Medulla oblongata (tissue), 1 donor: ENCODE measurements at regions not wholly inside any gene's neighbourhood (a gene's known extent, or its start where the extent isn't known, plus 50 kb on each side); places are given as distances from the start of the nearest gene placed in this dataset.

Experiments used
- DNase-seq: peaks from one replicate; pipeline ENCODE4 v3.0.0-alpha.2; 2015; ENCODE audit errors: extremely low spot score

DNA sequence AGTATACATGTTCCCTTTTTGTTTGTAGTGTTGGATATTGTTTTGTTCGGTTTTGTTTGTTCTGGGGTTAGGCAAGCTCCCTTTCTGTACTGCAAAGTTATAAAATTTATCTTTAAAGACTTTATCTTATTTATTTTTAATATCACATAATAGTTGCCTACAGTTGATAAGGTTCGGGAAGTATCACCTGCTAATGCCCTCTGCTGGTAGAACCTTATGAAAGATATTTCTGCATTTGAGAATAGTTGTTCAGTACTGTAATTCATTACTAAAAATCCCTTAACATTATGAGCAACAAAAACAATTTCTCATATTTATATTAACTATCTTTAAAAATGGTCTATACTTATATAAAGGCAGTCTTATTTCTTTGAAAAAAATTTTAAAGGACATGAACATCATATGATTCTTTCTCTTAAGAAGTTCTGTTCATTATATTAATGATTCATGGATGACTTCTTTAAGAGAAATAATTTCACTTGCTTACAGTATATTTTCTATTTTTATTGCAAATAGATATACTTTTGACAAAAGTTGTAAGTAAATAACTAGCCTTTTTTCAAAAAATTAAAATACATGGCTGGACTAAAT lies 1126.8 kb downstream of the SI start:
- DNase-seq = peak; percentile 4

DNA sequence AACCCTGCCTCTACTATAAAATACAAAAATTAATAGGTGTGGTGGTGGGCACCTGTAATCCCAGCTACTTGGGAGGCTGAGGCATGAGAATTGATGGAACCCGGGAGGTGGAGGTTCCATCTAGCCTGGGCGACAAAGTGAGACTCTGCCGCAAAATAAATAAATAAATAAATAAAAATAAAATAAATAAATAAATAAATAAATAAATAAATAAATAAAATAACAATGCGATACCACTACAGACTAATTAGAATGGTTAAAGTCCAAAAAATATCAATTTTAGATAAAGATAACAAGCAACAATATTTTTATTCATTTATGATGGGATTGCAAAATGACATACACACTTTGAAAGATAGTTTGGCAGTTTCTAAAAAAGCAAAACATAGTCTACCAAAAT lies 1131.5 kb downstream of the SI start:
- DNase-seq = no peak

DNA sequence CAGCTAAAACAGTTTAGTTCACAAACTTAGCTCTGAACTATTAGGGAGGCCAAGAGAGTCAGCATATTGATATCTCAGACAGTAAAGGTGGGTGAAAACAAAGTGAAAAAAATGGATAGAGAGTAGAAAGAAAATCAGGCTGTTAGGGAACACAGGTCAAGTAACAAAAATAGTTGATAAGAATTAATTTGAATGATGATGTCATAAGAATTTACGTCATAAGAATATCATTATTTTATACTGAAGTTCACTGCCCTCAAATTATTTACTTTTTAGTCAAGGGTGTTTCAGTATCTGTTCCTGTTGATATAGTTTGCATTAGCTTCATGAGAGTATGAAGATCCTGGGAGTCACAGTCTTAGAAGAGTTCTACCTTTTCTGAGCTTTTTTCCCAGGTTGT lies 1134.6 kb downstream of the SI start:
- no peak for DNase-seq

DNA sequence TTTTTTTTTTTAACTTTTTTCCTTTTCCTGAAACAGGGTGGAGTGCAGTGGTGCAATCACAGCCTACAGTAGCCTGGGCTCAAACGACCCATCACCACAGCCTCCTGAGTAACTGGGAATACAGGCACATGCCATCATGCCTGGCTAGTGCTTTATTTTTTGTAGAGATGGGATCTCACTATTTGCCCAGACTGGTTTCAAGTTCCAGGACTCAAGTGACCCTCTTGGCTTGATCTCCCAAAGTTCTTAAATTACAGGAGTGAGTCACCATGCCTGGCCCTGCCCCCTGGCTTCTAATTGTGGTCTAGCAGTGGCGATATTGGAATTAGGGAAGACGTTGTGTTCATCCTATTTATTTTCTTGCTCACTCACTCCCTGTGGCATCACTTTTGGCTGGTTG lies 1138.4 kb downstream of the SI start:
- DNase-seq = no peak

DNA sequence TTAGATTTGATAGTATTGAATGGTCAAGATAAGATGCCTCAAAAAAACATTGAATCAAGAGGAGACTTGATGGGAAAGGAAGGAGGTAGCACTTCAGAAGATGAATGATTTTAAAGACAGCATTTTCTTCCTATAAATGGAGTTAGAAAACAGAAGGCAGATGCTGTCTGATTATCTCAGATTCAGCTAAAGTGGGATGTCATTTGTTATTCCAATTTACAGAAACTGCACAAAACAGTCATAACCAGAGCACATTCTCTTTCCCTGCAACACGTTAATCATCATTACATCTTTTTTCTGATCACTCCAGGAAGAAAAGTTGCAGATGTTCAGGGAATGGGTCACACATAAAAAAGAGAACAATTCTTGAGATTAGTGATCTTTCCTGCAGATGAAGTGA lies 1141.8 kb downstream of the SI start:
- no peak for DNase-seq

DNA sequence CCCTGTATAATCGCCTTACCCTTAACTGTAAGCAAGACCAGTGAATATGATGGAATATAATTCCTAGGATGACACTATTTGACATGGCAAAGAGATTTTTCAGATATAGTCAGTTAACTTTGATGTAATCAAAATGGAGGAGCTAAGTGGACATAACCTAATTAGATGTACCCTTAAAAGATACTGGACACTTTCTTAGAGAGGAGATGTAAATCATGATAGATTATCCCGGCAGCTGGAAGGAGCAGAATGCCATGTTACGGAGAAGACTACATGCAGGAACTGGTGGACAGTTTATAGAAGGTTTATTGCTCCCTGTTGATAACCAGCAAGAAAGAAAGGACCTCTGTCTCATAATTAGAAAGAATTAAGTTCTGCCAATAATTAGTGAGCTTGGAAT lies 1142.9 kb downstream of the SI start:
- DNase-seq = no peak

DNA sequence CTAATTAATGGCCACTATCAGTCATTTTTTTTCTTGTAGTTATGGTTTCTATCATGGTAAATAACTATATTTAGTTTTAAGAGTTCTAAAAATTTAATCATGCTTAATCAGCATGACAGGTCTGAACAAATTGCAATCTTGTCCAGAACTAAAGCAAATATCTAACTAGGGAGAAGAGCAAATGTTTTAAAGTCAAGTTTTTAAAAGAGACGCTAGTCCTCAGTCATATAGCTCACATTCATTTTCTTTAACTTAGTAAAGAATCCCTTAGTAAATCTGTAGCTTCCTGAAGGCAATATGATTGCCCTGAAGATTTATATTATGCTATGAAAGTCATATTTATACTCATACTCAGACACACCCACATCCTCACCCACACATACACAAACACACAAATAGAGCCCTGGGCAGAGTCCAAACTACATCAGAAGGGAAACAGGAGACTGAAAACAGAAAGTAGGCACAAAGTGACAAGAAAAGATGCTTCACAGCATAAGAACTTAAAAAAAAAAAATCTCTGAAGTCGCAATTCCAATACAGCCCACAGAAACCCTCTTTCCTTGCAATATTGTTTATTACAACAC lies 1149.1 kb downstream of the SI start:
- DNase-seq = no peak

DNA sequence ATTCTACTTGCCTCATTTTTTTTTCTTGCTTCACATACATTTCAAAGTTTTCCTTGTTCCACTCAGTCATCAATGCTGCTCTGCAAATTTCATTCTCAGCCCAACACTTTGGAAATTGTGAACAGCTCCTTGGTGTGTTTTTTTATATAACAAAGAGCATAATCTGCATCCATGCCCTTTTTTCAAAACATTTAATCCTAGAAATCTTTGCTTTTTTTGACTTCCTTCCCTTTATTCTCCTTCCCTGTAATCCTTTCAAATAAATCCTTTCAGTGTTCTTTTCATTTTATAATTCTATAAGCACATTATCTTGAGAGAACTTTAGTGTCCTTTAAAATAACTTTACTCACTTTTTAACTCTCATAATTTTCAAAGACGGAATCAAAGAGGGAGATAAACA lies 1150.8 kb downstream of the SI start:
- no peak for DNase-seq

DNA sequence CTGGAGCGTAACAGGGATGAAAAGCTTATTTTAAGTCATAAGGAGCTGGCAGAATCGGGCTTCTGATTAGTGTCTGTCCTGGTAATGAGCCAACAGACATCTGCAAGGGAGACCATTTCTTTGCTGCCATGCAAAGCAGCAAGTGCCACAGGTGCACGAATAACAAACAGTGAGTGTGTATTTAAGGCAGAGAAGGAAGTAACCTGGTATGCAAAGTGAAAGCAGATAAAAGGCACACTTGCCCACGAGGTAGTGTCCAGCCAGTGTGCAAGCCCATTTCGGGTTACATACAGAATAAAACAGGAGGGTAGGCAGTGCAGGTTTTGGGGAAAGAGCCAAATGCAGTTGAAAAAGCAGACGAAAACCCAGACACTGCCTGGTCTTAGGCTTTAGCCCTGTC lies 1153.7 kb downstream of the SI start:
- no peak for DNase-seq

DNA sequence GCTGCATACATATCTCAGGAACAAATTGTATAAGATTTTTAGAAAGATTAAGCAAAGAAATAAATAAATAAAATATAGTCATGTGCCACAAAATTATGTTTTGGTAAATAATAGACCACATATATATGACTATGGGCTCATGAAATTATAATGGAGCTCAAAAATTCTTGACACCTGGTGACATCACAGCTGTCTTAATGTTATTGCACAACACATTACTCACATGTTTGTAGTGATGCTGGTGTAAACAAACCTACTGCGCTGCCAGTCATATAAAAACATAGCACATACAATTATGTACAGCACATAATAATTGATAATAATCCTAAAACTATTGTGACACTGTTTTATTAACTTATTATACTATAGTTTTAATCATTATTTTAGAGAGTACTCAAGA lies 1159.1 kb downstream of the SI start:
- DNase-seq = no peak

DNA sequence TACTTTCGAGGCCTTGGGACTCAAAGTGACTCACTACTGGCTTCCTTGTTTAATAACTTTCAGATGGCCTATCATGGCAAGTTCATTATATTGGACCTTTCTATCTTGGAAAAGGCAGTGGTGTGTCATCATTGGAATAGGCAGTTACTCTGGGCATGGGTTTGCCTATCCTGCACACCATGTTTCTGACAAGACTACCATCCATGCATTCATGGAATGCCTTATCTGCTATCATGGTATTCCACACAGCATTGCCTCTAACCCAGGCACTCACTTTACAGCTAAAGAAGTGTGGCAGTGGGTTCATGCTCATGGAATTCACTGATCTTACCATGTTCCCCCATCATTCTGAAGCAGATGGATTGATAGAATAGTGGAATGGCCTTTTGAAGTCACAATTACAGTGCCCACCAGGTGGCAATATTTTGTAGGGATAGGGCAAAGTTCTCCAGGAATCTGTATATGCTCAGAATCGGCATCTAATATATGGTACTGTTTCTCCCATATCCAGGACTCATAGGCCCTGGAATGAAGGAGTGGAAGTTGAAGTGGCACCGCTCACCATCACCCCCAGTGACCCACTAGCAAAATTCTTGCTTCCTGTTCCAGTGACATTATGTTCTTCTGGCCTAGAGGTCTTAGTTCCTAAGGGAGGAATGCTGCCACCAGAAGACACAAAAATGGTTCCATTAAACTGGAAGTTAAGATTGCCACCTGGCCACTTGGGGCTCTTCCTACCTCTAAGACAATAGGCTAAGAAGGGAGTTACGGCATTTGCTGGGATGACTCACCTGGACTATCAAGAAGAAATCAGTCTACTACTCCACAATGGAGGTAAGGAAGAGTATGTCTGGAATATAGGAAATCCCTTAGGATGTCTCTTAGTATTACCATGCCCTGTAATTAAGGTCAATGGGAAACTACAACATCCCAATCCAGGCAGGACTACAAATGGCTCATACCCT lies 1161.4 kb downstream of the SI start:
- no peak for DNase-seq

DNA sequence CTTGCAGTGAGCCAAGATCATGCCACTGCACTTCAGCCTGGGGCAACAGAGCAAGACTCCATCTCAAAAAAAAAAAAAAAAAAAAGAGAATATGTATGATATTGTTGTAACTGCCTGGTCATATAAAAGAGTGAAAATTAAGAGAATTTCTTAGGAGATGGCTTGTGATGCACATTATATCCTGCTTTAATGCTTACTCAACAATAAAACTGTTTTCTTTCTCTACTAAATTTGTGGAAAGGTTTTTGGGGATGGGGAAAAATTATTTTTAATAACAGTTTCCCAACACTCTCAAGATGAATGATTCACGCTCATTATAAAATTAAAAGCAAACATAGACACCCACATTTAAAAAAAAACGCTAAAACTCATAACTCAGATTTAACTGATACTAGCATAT lies 1163.0 kb downstream of the SI start:
- DNase-seq = no peak

DNA sequence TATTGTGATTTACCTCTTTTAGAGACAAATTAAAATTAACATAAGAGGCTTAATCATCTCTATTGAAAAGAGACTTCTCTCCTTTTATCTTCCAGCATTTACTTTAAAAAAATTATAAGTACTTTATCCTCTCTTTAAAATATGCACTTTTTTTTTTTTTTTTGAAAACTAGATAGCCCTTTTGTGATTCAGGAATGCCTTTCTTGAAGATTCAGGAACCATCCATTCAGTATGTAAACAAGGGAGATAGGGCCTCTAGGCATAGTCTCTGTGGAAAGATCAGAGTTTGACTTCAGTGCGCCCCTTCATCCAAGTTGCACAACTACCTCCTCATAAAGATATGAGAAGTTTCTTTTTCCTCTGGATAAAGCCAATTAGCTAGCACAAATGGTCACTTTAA lies 1163.7 kb downstream of the SI start:
- DNase-seq = no peak

DNA sequence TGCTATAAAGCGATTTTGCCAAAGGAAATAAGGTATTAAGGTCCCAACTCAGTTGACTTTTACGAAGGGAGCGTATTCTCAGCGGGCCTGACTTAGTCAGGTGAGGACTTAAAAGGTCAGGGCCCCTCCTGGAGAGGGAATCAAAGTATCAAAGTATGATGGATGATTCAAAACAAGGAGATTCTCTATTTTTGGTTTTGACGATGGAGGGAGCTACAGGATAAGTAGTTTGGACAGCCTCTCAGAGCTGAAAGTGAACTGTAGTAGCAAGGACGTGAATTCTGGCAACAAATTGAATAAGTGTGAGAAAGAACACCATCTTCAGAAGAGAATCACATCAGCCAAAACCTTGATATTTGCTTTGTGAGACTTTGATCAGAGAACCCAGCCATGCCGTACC lies 1186.5 kb downstream of the SI start:
- DNase-seq = no peak

DNA sequence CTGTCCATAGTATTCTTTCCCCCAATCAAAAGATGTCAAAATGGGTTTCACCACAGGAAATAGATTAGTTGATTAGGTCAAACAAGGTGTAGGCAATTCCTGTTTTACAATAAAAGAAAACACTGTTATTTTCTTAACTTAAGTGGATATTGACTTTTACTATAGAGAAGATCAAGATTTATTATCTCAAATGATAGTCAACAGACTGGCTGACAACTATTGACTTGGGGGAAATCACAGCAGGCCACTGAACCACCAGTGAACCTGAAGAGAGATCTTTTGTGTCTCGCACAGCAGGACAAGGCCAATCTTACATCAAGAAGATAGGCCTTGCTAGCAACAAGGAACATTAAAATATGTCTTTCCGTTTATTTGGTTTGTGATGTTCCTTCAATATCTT lies 1187.6 kb downstream of the SI start:
- DNase-seq = no peak

DNA sequence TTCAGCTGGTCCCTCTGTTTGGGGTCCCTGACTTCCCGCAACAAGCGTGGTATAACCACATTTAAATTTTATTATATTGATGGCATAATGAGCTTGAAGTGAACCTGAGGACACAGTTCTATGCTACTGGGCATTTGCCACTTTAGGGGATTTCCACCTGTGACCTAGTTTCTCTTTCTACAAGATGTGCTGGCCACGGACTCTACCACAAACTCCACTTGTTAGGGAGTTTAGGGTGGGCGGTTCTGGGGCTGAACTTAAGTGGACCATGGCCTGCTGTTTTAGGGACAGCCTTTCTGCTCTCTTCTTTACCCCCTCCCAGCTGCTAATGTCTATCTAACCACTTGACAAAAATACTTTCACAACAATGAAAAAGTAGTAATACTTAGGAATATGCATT lies 1199.1 kb downstream of the SI start:
- no peak for DNase-seq

DNA sequence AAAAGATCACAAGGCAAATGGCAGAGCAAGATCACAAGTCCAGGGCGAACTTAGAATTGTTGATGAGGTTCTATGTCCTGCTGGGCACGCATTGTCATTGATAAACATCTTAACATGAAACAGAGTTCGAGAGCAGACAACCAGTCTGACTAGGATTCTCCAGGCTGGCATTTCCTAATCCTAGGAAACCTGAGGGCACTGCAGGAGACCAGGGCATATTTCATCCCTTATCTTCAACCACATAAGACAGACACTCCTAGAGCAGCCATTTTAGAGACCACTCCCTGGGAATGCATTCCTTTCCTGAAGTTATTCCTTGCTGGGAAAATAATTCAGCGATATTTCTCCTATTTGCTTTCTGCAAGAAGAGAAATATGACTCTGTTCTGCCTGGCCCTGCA lies 1199.9 kb downstream of the SI start:
- no peak for DNase-seq

DNA sequence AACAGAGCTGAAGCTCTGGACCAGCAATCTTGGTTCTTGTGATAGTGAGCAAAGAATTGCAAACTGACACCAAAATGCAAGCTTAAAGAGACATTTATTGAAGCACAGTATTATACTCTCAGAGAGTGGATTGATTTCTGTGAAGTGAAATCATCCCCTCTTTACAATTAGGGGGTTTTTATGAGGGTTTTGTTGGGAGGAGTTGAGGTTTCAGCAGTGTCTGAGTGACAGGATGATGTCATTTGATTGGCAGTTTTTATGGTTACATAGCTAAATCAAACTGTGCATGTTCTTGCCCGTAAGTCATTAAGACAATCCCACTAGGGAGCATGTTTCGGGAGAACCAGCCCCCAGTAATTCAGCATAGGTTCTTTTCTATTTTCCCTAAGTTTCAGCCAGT lies 1200.5 kb downstream of the SI start:
- DNase-seq = no peak

DNA sequence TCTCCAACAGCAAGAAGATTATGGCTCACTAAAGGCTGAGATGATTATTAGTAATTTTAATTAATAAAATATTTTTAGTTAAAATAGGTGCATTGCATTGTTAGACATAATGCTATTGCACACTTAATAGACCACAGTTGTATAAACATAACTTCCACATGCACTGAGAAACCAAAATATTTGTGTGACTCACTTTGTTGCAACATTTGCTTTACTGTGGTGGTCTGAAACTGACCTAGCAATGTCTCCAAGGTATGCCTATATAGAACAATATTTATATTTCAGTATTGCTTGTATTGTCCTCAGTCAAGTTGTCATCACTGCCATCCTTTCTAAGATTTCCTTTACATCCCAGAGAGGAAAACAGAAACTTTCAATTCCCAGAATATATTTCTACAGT lies 1215.2 kb downstream of the SI start:
- DNase-seq = no peak

DNA sequence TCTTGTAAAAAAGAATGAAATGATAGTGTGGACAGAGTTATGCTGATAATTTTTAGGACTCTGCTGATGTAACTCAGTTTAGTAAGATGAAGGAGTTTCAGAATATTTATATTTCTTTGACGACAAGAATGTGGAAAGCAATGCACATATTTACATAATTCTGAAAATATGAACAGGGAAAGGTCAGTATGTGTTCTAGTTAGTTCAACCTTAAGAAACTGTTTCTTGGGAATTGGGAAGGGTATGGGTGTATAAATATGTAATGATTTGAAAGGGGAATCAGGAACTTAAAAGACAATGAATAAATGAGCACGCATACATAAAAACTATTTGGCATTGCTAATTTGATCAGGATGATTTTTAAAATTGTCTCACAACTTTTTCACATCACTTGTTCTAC lies 1226.1 kb downstream of the SI start:
- no peak for DNase-seq

DNA sequence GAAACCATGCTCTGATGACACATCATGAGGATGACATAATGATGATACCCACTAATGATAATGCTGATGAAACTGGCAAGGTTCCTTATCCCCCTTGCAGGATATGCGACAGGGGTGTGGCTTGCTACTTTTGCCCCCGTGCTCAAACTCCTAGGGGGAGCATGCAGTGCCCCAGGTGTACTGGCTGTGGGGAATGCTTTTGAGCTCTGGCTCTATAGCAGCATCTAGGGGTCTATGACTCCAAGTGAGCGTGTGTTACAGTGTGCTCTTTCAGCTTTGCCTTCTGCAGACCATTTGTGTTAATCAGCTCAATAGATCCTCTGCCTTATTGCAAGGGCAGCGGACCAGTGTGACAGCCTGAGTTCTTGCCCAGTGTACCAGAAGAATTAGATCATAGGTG lies 1239.5 kb downstream of the SI start:
- no peak for DNase-seq

DNA sequence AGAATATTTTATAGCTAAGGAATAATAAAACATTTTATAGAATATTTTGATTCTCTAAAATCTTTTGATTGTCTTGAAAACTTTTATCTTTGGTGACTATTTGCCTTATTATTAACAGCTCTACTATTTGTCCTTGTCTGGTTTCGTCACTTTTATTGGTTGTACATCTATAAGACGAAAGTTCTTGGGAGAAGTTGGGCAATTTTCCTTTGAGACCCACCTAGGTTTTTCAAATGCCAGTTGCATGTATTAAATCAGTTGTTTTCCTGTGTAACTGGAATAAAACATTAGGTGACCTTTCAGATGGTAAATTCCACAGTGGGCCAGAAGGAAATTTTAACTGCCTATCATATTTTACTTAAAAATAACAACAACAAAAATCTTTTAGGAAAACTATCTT lies 1245.7 kb downstream of the SI start:
- no peak for DNase-seq

DNA sequence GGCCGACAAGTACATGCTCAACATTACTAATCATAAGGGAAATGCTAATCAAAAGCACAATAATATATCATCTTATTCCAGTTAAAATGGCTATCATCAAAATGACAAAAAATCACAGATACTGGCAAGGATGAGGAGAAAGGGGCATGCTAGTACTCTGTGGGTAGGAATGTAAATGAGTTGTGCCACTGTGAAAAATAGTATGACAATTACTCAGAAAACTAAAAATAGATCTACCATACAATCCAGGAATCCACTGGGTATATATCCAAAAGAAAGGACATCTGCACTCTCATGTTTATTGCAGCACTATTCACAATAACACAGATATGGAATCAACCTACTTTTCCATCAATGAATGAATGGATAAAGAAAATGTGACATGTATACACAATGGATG lies 1256.5 kb downstream of the SI start:
- no peak for DNase-seq
